NB4 (cell line): ENCODE measurements at regions not wholly inside any gene's neighbourhood (a gene's known extent, or its start where the extent isn't known, plus 50 kb on each side); places are given as distances from the start of the nearest gene placed in this dataset.

Source experiments
- CTCF ChIP-seq: IDR thresholded peaks from one replicate; pipeline ENCODE4 v1.5.1; 2012; ENCODE audit warnings: low read depth, low read length
- MAX ChIP-seq: IDR thresholded peaks from 2 replicates; pipeline ENCODE4 v1.6.1; 2011; ENCODE audit warnings: low read depth, low read length
- MYC ChIP-seq: IDR thresholded peaks from 2 replicates; pipeline ENCODE4 v1.6.1; 2011; ENCODE audit warnings: low read depth, low read length
- POLR2A ChIP-seq: IDR thresholded peaks from 2 replicates; pipeline ENCODE4 v1.6.1; 2011; ENCODE audit warnings: mild to moderate bottlenecking; ENCODE audit not compliant: insufficient read length; ENCODE audit errors: extremely low read depth

DNA sequence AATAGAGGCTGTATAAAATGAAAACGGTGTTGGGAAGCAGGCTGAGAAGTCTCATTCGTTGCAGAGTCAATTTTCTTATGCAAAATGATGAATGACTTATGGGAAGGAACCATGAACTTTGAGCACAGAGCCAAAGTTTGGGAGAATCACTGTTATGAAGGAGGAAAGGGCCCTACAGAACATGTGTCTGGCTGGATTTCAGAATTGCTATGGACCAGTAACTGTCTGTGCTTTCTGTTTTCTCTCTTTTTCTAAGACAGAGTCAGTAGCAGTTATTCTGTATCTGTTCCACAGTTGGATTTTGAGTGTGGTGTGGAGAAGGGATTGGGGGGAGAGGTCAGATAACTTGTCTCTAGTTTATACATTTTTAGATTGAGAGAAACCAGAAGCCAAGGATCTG, 265.0 kb upstream of the HS3ST1 start:
- TF ChIP-seq CTCF (no peak), POLR2A (no peak), MYC (no peak), MAX (no peak)
